ENCODE measurements at regions not wholly inside any gene's neighbourhood (a gene's known extent, or its start where the extent isn't known, plus 50 kb on each side); places are given as distances from the start of the nearest gene placed in this dataset.

GRCh38 chr5:105812304-105812703 is 1858.4 kb downstream of the EFNA5 start:
- Histone ChIP-seq H3K36me3 (no peaks in the 10 kb centered on the region), H3K9me3 (replicated peaks) (no peaks in the 10 kb centered on the region), H3K27ac (replicated peaks) (no peak overlapping the region), H3K4me1 (no peaks in the 10 kb centered on the region), H3K4me3 (no peak overlapping the region), H3K27me3 (ENCODE audit: low read depth) (no peaks in the 10 kb centered on the region)
- intact Hi-C loops (cut with micrococcal nuclease) = no loop called here
- no peak for DNase-seq
- TF ChIP-seq CTCF (IDR thresholded peaks at IDR 0.05; ENCODE audit: borderline replicate concordance) = no peak

GRCh38 chr5:105807951-105808350 is 1862.8 kb downstream of the EFNA5 start:
- intact Hi-C loops (cut with micrococcal nuclease) = no loop called here
- no peak overlapping the region for H3K27ac ChIP-seq (replicated peaks)
- no peak for TF ChIP-seq CTCF (IDR thresholded peaks at IDR 0.05; ENCODE audit: borderline replicate concordance)
- no peak for DNase-seq
- H3K4me1 ChIP-seq = no peaks in the 10 kb centered on the region
- H3K4me3 ChIP-seq = no peak overlapping the region
- H3K9me3 ChIP-seq (replicated peaks) = peaks cover 21% of the 10 kb centered on the region
- no peaks in the 10 kb centered on the region for H3K27me3 ChIP-seq (ENCODE audit: low read depth)
- no peaks in the 10 kb centered on the region for H3K36me3 ChIP-seq

- no peak overlapping the region for H3K4me3 ChIP-seq
- TF ChIP-seq CTCF (IDR thresholded peaks at IDR 0.05; ENCODE audit: borderline replicate concordance) = no peak
- no peaks in the 10 kb centered on the region for H3K4me1 ChIP-seq
- peaks cover 26% of the 10 kb centered on the region for H3K9me3 ChIP-seq (replicated peaks)
- intact Hi-C loops (cut with micrococcal nuclease) = no loop called here
- no peak overlapping the region for H3K27ac ChIP-seq (replicated peaks)
- H3K27me3 ChIP-seq (ENCODE audit: low read depth) = no peaks in the 10 kb centered on the region
- no peaks in the 10 kb centered on the region for H3K36me3 ChIP-seq
- no peak for DNase-seq
These were observed 1863.4 kb downstream of the EFNA5 start for GRCh38 chr5:105807290-105807689.

GRCh38 chr5:105806596-105806995 is 1864.1 kb downstream of the EFNA5 start:
- intact Hi-C loops (cut with micrococcal nuclease) = no loop called here
- TF ChIP-seq CTCF (IDR thresholded peaks at IDR 0.05; ENCODE audit: borderline replicate concordance) = no peak

GRCh38 chr5:105803431-105803830 is 1867.3 kb downstream of the EFNA5 start:
- Histone ChIP-seq H3K9me3 (replicated peaks) (peaks cover 28% of the 10 kb centered on the region), H3K27ac (replicated peaks) (no peak overlapping the region), H3K36me3 (no peaks in the 10 kb centered on the region), H3K27me3 (ENCODE audit: low read depth) (no peaks in the 10 kb centered on the region), H3K4me1 (no peaks in the 10 kb centered on the region), H3K4me3 (no peak overlapping the region)
- no peak for DNase-seq
- no peak for TF ChIP-seq CTCF (IDR thresholded peaks at IDR 0.05; ENCODE audit: borderline replicate concordance)
- intact Hi-C loops (cut with micrococcal nuclease) = no loop called here

More at GRCh38 chr5:105806596-105806995, 1864.1 kb downstream of the EFNA5 start:
- Histone ChIP-seq H3K4me3 (no peak overlapping the region), H3K4me1 (no peaks in the 10 kb centered on the region), H3K9me3 (replicated peaks) (peaks cover 28% of the 10 kb centered on the region), H3K36me3 (no peaks in the 10 kb centered on the region), H3K27me3 (ENCODE audit: low read depth) (no peaks in the 10 kb centered on the region), H3K27ac (replicated peaks) (no peak overlapping the region)
- no peak for DNase-seq

GRCh38 chr5:105794578-105794977 is 1876.2 kb downstream of the EFNA5 start:
- Histone ChIP-seq H3K27me3 (ENCODE audit: low read depth) (no peaks in the 10 kb centered on the region), H3K27ac (replicated peaks) (no peak overlapping the region), H3K36me3 (no peaks in the 10 kb centered on the region), H3K9me3 (replicated peaks) (no peaks in the 10 kb centered on the region), H3K4me3 (no peak overlapping the region), H3K4me1 (no peaks in the 10 kb centered on the region)
- no peak for DNase-seq
- TF ChIP-seq CTCF (IDR thresholded peaks at IDR 0.05; ENCODE audit: borderline replicate concordance) = no peak
- intact Hi-C loops (cut with micrococcal nuclease) = no loop called here

All from left ventricle myocardium inferior (tissue), 1 donor.